BE2C (cell line): ENCODE measurements at regions not wholly inside any gene's neighbourhood (a gene's known extent, or its start where the extent isn't known, plus 50 kb on each side); places are given as distances from the start of the nearest gene placed in this dataset.

ENCODE experiments used
- DNase-seq: peaks from one replicate; pipeline ENCODE4 v3.0.0-alpha.2; 2020
- H3K27me3 ChIP-seq: fragments of 250-450 bp; sonication (Bioruptor Pico); 2 replicates; pipeline ENCODE4 v1.5.1; 2020; ENCODE audit warnings: mild to moderate bottlenecking
- H3K36me3 ChIP-seq: fragments of 250-450 bp; sonication (Bioruptor Pico); 2 replicates; pipeline ENCODE4 v1.5.1; 2020; ENCODE audit warnings: mild to moderate bottlenecking
- H3K4me1 ChIP-seq: fragments of 250-450 bp; sonication (Bioruptor Pico); 2 replicates; pipeline ENCODE4 v1.5.1; 2020
- H3K4me3 ChIP-seq: 2 replicates; pipeline ENCODE4 v1.5.1; 2011; ENCODE audit warnings: low read depth, low read length
- H3K9me3 ChIP-seq: fragments of 250-450 bp; sonication (Bioruptor Pico); 2 replicates; pipeline ENCODE4 v1.5.1; 2020
- TF ChIP-seq, protein P1 (sequence below): IDR thresholded peaks from 2 replicates; pipeline ENCODE4 v1.5.1; 2012; ENCODE audit warnings: mild to moderate bottlenecking, low read depth, low read length

DNA sequence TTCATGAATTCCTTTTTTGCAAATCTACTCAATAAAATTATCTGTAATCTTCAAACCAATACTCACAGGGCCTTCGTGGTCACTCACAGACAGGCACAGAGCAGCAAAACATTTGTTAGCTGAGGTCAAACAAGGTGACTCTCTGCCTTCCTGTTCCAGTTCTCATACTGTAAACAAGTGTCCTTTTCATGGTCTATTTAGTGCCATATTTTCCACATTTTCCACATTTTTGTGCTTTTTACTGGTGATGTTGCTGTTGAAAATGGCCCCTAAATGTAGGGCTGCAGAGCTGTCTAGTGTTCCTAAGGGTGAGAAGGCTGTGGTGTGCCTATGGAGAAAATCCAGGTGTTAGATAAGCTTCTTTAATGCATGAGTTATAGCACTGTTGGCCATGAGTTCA, 133.1 kb upstream of the COL21A1 start:
- DNase-seq = no peak
- no peaks in the 10 kb centered on the region for H3K4me1 ChIP-seq
- TF ChIP-seq, protein P1, sequence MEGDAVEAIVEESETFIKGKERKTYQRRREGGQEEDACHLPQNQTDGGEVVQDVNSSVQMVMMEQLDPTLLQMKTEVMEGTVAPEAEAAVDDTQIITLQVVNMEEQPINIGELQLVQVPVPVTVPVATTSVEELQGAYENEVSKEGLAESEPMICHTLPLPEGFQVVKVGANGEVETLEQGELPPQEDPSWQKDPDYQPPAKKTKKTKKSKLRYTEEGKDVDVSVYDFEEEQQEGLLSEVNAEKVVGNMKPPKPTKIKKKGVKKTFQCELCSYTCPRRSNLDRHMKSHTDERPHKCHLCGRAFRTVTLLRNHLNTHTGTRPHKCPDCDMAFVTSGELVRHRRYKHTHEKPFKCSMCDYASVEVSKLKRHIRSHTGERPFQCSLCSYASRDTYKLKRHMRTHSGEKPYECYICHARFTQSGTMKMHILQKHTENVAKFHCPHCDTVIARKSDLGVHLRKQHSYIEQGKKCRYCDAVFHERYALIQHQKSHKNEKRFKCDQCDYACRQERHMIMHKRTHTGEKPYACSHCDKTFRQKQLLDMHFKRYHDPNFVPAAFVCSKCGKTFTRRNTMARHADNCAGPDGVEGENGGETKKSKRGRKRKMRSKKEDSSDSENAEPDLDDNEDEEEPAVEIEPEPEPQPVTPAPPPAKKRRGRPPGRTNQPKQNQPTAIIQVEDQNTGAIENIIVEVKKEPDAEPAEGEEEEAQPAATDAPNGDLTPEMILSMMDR = no peak

DNA sequence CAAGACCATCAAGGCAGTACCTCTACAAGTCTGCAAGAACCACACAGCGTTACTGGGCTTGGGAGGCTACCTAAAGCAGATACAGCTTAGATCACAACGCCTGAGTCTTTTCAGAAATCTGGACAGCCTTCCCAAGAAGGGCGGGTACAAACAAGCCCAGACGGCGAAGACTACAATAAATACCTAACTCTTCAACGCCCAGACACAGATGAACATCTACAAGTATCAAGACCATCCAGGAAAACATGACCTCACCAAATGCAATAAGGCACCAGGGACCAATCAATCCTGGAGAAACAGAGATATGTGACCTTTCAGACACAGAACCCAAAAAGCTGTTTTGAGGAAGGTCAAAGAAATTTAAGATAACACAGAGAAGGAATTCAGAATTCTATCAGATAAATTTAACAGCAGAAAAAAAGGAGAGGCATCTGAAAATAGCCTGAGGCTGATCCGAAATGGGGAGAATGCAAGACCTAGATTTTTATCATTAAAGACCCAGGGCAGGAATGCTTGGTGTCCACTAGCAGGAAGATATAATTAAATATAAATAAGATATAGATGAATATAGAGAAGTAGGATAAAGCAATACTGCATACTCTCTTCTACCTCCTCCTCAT, 131.7 kb upstream of the COL21A1 start:
- TF ChIP-seq, protein P1 = no peak
- Histone ChIP-seq H3K4me1 (no peaks in the 10 kb centered on the region), H3K27me3 (no peaks in the 10 kb centered on the region), H3K9me3 (no peaks in the 10 kb centered on the region), H3K4me3 (no peak overlapping the region), H3K36me3 (no peaks in the 10 kb centered on the region)
- DNase-seq = no peak

More for the DNA sequence above, 133.1 kb upstream of the COL21A1 start:
- no peaks in the 10 kb centered on the region for H3K9me3 ChIP-seq
- H3K4me3 ChIP-seq = no peak overlapping the region
- H3K27me3 ChIP-seq = no peaks in the 10 kb centered on the region
- no peaks in the 10 kb centered on the region for H3K36me3 ChIP-seq

DNA sequence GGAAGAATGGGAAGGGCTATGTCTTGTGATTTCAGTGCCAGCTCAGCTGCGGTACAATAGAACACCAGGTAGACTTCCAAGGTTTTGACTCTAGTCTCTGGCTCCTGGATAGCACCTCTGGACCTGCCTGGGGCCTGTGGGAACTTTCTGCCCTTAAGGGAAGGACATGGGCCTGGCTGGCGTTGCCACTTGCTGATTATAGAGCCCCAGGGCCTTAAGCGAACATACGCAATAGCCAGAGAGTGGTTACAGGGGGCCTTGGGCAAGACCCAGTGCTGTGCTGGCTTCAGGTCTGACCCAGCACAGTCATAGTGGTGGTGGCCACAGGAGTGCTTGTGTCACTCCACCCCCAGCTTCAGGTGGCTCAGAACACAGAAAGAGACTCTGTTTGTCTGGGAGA, 131.1 kb upstream of the COL21A1 start:
- Histone ChIP-seq H3K36me3 (no peaks in the 10 kb centered on the region), H3K4me3 (no peak overlapping the region), H3K4me1 (no peaks in the 10 kb centered on the region), H3K9me3 (no peaks in the 10 kb centered on the region), H3K27me3 (no peaks in the 10 kb centered on the region)
- DNase-seq = no peak
- TF ChIP-seq, protein P1 = no peak

DNA sequence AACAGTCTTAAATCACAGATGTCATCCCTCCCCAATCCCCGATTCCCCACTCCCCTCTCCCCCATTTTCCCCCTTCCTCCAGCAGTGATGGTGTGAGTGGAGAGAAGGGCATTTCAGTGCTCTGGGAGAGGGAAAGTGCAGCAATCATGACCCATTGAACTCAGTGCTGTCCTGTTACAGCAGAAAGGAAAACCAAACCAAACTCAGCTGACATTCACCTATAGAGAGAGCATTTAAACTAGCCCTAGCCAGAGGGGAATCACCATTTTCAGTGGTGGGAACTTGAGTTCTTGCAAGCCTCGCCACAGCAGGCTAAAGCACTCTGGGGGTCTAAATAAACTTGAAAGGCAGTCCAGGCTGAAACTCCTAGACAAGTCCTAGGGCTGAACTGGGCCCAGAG, 129.9 kb upstream of the COL21A1 start:
- Histone ChIP-seq H3K36me3 (no peaks in the 10 kb centered on the region), H3K9me3 (no peaks in the 10 kb centered on the region), H3K4me3 (no peak overlapping the region), H3K4me1 (no peaks in the 10 kb centered on the region), H3K27me3 (no peaks in the 10 kb centered on the region)
- TF ChIP-seq, protein P1 = no peak
- DNase-seq = no peak

DNA sequence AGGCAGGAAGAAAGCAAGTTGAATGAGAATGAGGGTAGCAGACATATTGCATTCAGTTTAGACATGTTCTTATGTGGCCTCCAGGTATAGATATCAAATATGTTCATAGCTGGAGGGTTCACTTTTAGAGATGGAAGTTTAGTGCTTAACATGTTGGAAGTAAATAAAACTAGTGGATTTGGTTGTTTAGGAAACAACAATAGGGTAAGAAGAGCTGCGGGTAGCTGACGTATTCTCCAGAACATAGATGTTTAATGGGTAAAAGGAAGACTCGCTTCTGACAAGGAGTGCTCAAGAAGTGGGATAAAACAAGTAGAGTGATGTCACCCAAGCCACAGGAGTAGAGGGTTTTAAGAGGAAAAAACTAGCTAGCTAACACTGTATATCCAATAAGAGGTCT, 128.4 kb upstream of the COL21A1 start:
- H3K4me3 ChIP-seq = no peak overlapping the region
- no peaks in the 10 kb centered on the region for H3K27me3 ChIP-seq
- H3K9me3 ChIP-seq = no peaks in the 10 kb centered on the region
- peaks cover 6% of the 10 kb centered on the region for H3K4me1 ChIP-seq
- TF ChIP-seq, protein P1 = no peak
- H3K36me3 ChIP-seq = no peaks in the 10 kb centered on the region
- no peak for DNase-seq

DNA sequence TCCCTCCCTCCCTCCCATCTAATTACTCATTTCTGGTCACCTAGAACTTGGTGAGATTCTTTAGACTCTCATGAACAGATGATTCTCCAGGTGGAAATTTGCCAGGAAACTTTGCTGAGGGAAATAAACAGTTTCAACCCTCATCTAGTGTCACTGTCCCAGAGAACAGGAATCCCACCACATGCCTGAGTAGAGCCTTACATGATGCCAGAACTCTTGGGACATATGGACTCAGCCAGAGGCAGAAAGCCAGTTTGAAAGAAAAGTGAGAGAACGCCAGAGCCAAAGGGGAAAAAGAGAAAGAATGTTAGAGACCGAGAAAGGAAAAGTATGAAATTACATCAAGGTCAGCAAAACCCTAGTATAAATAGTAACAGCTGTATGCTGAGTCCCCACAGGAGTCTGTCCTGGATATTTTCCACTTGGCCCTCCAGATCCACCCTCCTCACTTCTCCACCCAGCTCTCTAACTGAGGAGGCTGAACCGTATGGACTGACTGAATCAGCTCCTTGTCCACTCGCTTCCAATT, 127.5 kb upstream of the COL21A1 start:
- TF ChIP-seq, protein P1 = no peak
- Histone ChIP-seq H3K36me3 (no peaks in the 10 kb centered on the region), H3K4me1 (peaks cover 11% of the 10 kb centered on the region), H3K27me3 (no peaks in the 10 kb centered on the region), H3K9me3 (no peaks in the 10 kb centered on the region), H3K4me3 (no peak overlapping the region)
- DNase-seq = no peak
